Naive thymus-derived CD4-positive, alpha-beta T cell (primary cell): ENCODE measurements at regions not wholly inside any gene's neighbourhood (a gene's known extent, or its start where the extent isn't known, plus 50 kb on each side); places are given as distances from the start of the nearest gene placed in this dataset.

Source experiments
- ATAC-seq: fragments of 150-1000 bp; cut with Tn5 transposase; 2 replicates; pipeline ENCODE4 v1.10.0; 2021; ENCODE audit warnings: mild to moderate bottlenecking, moderate library complexity
- CTCF ChIA-PET: fragments of 350-600 bp; sonication (Branson Sonifier 250); formaldehyde crosslinking; loops from one replicate; lab custom pipeline; 2021; ENCODE audit warnings: antibody characterized with exemption; lab: Charles Lee
- POLR2A ChIA-PET: fragments of 350-600 bp; sonication (Branson Sonifier 250); formaldehyde crosslinking; loops from one replicate; lab custom pipeline; 2021; ENCODE audit warnings: antibody characterized with exemption, inconsistent platforms; lab: Charles Lee
- DNase-seq, 9 donors: peaks; one replicate each; pipeline versions ENCODE4 v3.0.0 to v3.0.0-alpha.2; 2020 to 2022; ENCODE audit warnings: mixed read lengths in 1 of 9
- H3K27ac ChIP-seq: one replicate; pipeline ENCODE4 v1.7.0; 2013; ENCODE audit warnings: mild to moderate bottlenecking, low read depth, low read length, moderate library complexity
- H3K27me3 ChIP-seq, 2 donors: one replicate each; pipeline ENCODE4 v1.7.0; 2013; ENCODE audit warnings: low read length in 2 of 2, mild to moderate bottlenecking in 2 of 2, moderate library complexity in 2 of 2; ENCODE audit not compliant: control insufficient read depth in 2 of 2, insufficient read depth in 2 of 2
- H3K36me3 ChIP-seq, 3 experiments: 1 replicate in 2 of 3; 2 replicates in 1 of 3; pipeline ENCODE4 v1.7.0; 2013; ENCODE audit warnings: low read length in 3 of 3, mild to moderate bottlenecking in 3 of 3, moderate library complexity in 1 of 3; ENCODE audit not compliant: insufficient read depth in 3 of 3, control insufficient read depth in 2 of 3
- H3K4me1 ChIP-seq, 2 donors: one replicate each; pipeline ENCODE4 v1.7.0; 2013; ENCODE audit warnings: low read length in 2 of 2, mild to moderate bottlenecking in 2 of 2, moderate library complexity in 1 of 2; ENCODE audit not compliant: control insufficient read depth in 2 of 2, insufficient read depth in 2 of 2
- H3K4me3 ChIP-seq: 2 replicates; pipeline ENCODE4 v1.7.0; 2013; ENCODE audit warnings: mild to moderate bottlenecking, low read length
- H3K9me3 ChIP-seq, 3 experiments: 1 replicate in 2 of 3; 2 replicates in 1 of 3; pipeline ENCODE4 v1.7.0; 2013; ENCODE audit warnings: low read length in 3 of 3; ENCODE audit not compliant: control insufficient read depth in 2 of 3
- H3K27ac Mint-ChIP-seq, 9 donors: one replicate each; pipeline ENCODE4 v1.8.0; 2020 to 2022; ENCODE audit warnings: mixed read lengths in 9 of 9, mild to moderate bottlenecking in 8 of 9, moderate library complexity in 5 of 9, inconsistent platforms in 2 of 9
- H3K27me3 Mint-ChIP-seq, 5 donors: one replicate each; pipeline ENCODE4 v1.8.0; 2021 to 2022; ENCODE audit warnings: mixed read lengths in 5 of 5, mild to moderate bottlenecking in 1 of 5
- H3K36me3 Mint-ChIP-seq, 5 donors: one replicate each; pipeline ENCODE4 v1.8.0; 2020 to 2022; ENCODE audit warnings: mixed read lengths in 5 of 5, mild to moderate bottlenecking in 3 of 5, inconsistent platforms in 1 of 5
- H3K4me1 Mint-ChIP-seq, 7 donors: one replicate each; pipeline ENCODE4 v1.8.0; 2020 to 2022; ENCODE audit warnings: mixed read lengths in 7 of 7, mild to moderate bottlenecking in 3 of 7, inconsistent platforms in 1 of 7
- H3K4me3 Mint-ChIP-seq, 10 donors: one replicate each; pipeline ENCODE4 v1.8.0; 2020 to 2022; ENCODE audit warnings: mild to moderate bottlenecking in 10 of 10, mixed read lengths in 10 of 10, moderate library complexity in 6 of 10, inconsistent platforms in 2 of 10
- H3K9me3 Mint-ChIP-seq, 11 donors: one replicate each; pipeline ENCODE4 v1.8.0; 2020 to 2022; ENCODE audit warnings: mixed read lengths in 11 of 11, mild to moderate bottlenecking in 4 of 11, inconsistent platforms in 1 of 11, moderate library complexity in 1 of 11
- intact Hi-C, 2 donors: fragments of 100-400 bp; cut with micrococcal nuclease; formaldehyde crosslinking; loops; one replicate each; pipeline ENCODE4 v1.15.1; 2023

DNA sequence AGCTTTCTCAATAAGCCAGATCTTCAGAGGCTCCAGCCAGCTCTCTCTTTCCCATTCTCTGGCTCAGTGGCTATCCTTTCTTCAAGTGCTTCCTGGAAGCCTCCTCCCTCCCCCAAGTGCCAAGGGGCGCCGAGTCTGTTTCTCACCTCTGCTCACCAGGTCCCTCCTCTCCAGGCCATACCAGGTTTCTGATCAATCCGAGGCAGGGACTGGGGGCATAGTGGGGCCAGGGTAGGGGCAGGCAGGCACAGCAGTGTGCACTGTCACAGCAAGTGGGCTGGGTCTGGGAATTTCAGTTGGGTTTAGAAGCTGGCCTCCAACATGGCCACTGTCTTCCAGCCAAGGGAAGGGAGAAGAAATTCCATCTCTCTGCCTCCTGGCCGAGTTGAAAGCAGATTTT, 56.5 kb downstream of the NAV1 start:
- H3K4me3 ChIP-seq, result no peak overlapping the region
- no peaks in the 10 kb centered on the region for H3K36me3 ChIP-seq
- POLR2A ChIA-PET, result no interaction called here
- no peaks in the 10 kb centered on the region for H3K9me3 ChIP-seq
- H3K4me3 Mint-ChIP-seq, result no peak overlapping the region
- peaks cover 0 to 12% (median 0%) of the 10 kb centered on the region in 5 donors for H3K27me3 Mint-ChIP-seq
- H3K36me3 Mint-ChIP-seq, result peaks cover 0 to 11% (median 0%) of the 10 kb centered on the region in 5 donors
- H3K9me3 Mint-ChIP-seq, result peaks cover 0 to 2% (median 0%) of the 10 kb centered on the region in 11 donors
- no peak overlapping the region for H3K27ac ChIP-seq
- CTCF ChIA-PET, result no interaction called here
- H3K4me1 Mint-ChIP-seq, result peaks cover 0 to 7% (median 0%) of the 10 kb centered on the region in 7 donors
- DNase-seq, result no peak
- ATAC-seq, result no peak
- intact Hi-C loops, result no loop called here
- H3K27ac Mint-ChIP-seq, result no peak overlapping the region
- H3K4me1 ChIP-seq, result no peaks in the 10 kb centered on the region
- H3K27me3 ChIP-seq, result no peaks in the 10 kb centered on the region

DNA sequence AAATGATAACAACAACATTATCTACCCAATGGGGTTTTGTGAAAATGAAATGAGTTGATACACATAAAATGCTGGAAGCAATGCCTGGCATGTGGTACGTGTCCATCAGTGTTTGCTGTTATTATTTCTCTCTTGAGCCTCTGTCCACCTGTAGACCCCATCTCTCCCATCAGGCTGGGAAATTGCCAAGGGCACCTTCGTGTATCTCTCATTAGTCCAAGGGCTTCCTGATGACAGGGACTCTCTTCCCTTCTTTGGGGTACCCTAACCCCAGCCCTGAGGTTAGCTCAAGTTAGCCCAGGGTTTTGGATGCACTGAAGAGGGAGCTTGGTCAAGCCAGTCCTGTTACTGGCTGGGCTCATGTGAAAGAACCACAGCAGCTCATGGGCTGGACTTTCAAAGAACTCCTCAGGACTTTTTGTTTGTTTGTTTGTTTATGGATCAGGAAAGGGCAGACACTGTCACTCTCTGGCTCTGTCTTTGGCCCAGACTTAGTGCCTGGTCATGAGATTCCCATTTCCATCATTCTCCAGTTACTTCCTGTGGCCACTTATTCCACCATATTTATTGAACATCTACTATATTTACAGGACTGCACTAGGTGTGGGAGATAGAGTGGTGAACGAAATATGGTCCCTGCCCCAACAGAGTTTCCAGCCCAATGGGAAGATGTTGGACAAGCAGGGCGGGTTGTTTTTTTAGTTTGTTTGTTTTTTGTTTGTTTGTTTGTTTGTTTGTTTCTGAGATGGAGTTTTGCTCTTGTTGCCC, 57.4 kb downstream of the NAV1 start:
- H3K27ac Mint-ChIP-seq, result no peak overlapping the region
- no peak for ATAC-seq
- Histone ChIP-seq H3K27ac (no peak overlapping the region), H3K4me3 (no peak overlapping the region), H3K9me3 (no peaks in the 10 kb centered on the region), H3K4me1 (no peaks in the 10 kb centered on the region), H3K36me3 (no peaks in the 10 kb centered on the region), H3K27me3 (no peaks in the 10 kb centered on the region)
- CTCF ChIA-PET, result no interaction called here
- intact Hi-C loops, result no loop called here
- DNase-seq, result no peak
- POLR2A ChIA-PET, result no interaction called here
- H3K36me3 Mint-ChIP-seq, result peaks cover 0 to 11% (median 0%) of the 10 kb centered on the region in 5 donors
- H3K27me3 Mint-ChIP-seq, result peaks cover 0 to 12% (median 0%) of the 10 kb centered on the region in 5 donors
- no peak overlapping the region for H3K4me3 Mint-ChIP-seq
- peaks cover 0 to 6% (median 0%) of the 10 kb centered on the region in 7 donors for H3K4me1 Mint-ChIP-seq
- peaks cover 0 to 2% (median 0%) of the 10 kb centered on the region in 11 donors for H3K9me3 Mint-ChIP-seq

DNA sequence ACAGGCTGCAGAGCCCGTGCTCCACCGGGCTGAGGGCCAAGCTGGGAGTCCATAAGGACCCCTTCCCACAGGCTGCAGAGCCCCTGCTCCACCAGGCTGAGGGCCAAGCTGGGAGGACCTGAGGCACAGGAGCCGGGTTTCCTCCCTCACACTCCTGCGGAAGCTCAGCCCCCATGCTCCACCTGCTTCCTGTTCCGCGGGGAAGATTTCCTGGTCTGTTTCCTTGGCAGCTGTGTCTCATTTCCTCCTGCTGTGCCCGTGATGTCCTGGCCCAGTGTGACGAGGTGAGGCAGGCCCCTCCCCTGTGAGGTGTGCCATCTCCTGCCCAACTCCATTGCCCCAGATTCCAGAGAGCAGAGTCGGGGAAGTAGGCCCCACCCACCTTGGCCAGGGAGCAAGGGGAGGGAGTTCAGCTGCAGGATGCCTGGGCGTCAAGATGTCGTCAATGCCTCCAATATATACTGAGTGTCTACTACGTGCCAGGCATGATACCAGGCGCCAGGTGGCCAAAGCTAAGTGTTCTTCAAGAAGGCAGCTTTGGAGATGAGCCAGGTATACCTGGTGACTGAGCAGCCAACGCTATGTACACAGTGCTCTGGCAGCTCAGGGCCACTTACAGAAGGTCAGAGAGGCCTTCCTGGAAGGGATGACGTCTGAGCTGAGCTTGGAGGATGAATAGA, 58.8 kb downstream of the NAV1 start:
- intact Hi-C loops, result no loop called here
- POLR2A ChIA-PET, result no interaction called here
- H3K36me3 ChIP-seq, result no peaks in the 10 kb centered on the region
- peaks cover 0 to 6% (median 0%) of the 10 kb centered on the region in 7 donors for H3K4me1 Mint-ChIP-seq
- H3K4me3 Mint-ChIP-seq, result no peak overlapping the region
- peaks cover 0 to 7% (median 0%) of the 10 kb centered on the region in 5 donors for H3K36me3 Mint-ChIP-seq
- peaks cover 0 to 2% (median 0%) of the 10 kb centered on the region in 11 donors for H3K9me3 Mint-ChIP-seq
- CTCF ChIA-PET, result no interaction called here
- H3K27ac Mint-ChIP-seq, result no peak overlapping the region
- no peaks in the 10 kb centered on the region for H3K9me3 ChIP-seq
- H3K27ac ChIP-seq, result no peak overlapping the region
- H3K27me3 ChIP-seq, result no peaks in the 10 kb centered on the region
- peaks cover 0 to 12% (median 0%) of the 10 kb centered on the region in 5 donors for H3K27me3 Mint-ChIP-seq
- no peaks in the 10 kb centered on the region for H3K4me1 ChIP-seq
- H3K4me3 ChIP-seq, result no peak overlapping the region
- DNase-seq (no peak), ATAC-seq (no peak)

DNA sequence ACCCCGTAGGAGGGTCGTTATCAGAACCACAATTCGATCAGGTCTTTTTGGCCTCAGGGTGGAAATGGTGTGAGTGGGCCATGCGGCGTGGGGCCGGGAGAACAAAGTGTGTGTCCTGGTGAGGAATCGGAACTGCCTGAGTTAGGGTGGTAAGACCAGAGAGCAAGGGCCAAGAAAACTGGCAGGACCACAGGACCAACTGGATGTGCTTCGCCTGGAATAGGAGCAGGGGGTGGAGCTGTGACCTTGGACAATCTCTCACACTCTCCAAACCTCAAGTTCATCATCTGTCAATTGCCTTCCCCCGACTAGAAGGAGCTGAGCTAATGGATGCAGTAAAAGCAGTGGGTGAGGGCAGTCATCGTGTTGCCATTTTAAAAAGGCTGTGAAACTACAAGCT, 59.5 kb downstream of the NAV1 start:
- DNase-seq, result no peak
- Histone ChIP-seq H3K4me1 (no peaks in the 10 kb centered on the region), H3K4me3 (no peak overlapping the region), H3K36me3 (no peaks in the 10 kb centered on the region), H3K27ac (no peak overlapping the region), H3K9me3 (no peaks in the 10 kb centered on the region), H3K27me3 (no peaks in the 10 kb centered on the region)
- peaks cover 0 to 2% (median 0%) of the 10 kb centered on the region in 11 donors for H3K9me3 Mint-ChIP-seq
- ChIA-PET CTCF (no interaction called here), POLR2A (no interaction called here)
- H3K36me3 Mint-ChIP-seq, result peaks cover 0 to 7% (median 0%) of the 10 kb centered on the region in 5 donors
- H3K4me1 Mint-ChIP-seq, result peaks cover 0 to 6% (median 0%) of the 10 kb centered on the region in 7 donors
- H3K27me3 Mint-ChIP-seq, result peaks cover 0 to 12% (median 0%) of the 10 kb centered on the region in 5 donors
- intact Hi-C loops, result no loop called here
- no peak overlapping the region for H3K4me3 Mint-ChIP-seq
- no peak for ATAC-seq
- no peak overlapping the region for H3K27ac Mint-ChIP-seq

DNA sequence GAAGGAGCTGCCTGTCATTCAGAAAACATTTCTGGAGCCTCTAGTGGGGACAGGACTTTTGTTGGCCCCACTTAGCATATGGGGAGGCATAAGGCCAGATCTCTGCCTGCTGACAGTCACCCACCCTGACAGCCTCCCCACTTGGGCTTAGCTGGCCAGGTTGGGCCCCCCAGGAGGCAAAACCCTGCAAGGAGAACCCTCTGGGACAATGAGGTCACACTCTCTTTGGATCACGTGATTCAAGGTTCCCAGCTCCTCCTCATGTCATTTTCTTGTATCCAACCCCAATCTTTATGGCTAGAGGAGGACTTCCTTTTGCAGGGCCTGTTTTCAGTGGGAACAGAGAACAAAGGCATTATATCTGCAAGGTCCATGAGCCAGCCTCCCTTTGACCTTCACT, 60.0 kb downstream of the NAV1 start:
- ChIA-PET POLR2A (no interaction called here), CTCF (no interaction called here)

DNA sequence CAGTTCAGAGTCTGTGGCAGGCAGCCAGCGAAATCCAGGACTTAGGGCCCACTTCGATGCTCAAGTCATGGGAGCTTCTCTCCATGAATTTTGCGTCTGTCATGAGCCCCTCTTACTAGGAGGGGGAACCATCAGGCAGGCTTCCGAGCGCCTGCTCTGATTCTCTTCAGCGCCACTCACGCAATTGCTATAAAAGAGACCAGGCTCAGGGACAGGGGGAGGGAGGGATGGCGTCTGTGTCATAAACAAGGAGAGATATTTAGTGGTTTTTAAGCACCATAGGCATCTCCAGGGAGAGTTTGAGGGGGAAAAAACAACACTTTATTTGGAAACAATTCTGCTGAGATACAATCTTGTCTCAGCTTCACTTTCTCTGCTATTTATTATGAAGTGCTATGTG, 60.6 kb downstream of the NAV1 start:
- POLR2A ChIA-PET, result no interaction called here

More for the DNA sequence above, 60.0 kb downstream of the NAV1 start:
- no peaks in the 10 kb centered on the region for H3K27me3 ChIP-seq
- H3K27ac ChIP-seq, result no peak overlapping the region
- no peak overlapping the region for H3K27ac Mint-ChIP-seq
- no peak overlapping the region for H3K4me3 Mint-ChIP-seq
- H3K36me3 ChIP-seq, result no peaks in the 10 kb centered on the region
- H3K36me3 Mint-ChIP-seq, result peaks cover 0 to 7% (median 0%) of the 10 kb centered on the region in 5 donors
- intact Hi-C loops, result no loop called here
- H3K4me1 ChIP-seq, result no peaks in the 10 kb centered on the region
- H3K4me1 Mint-ChIP-seq, result peaks cover 0 to 6% (median 0%) of the 10 kb centered on the region in 7 donors
- H3K4me3 ChIP-seq, result no peak overlapping the region
- no peaks in the 10 kb centered on the region for H3K9me3 ChIP-seq
- no peak for ATAC-seq
- DNase-seq, result no peak
- peaks cover 0 to 2% (median 0%) of the 10 kb centered on the region in 11 donors for H3K9me3 Mint-ChIP-seq
- peaks cover 0 to 6% (median 0%) of the 10 kb centered on the region in 5 donors for H3K27me3 Mint-ChIP-seq

More for the DNA sequence above, 60.6 kb downstream of the NAV1 start:
- Mint-ChIP-seq H3K36me3 (peaks cover 0 to 4% (median 0%) of the 10 kb centered on the region in 5 donors), H3K27ac (no peak overlapping the region), H3K27me3 (peaks cover 0 to under 1% (median 0%) of the 10 kb centered on the region in 5 donors), H3K4me3 (no peak overlapping the region), H3K9me3 (no peaks in the 10 kb centered on the region), H3K4me1 (peaks cover 0 to under 1% (median 0%) of the 10 kb centered on the region in 7 donors)
- no peak overlapping the region for H3K27ac ChIP-seq
- no peaks in the 10 kb centered on the region for H3K27me3 ChIP-seq
- H3K4me1 ChIP-seq, result no peaks in the 10 kb centered on the region
- H3K36me3 ChIP-seq, result no peaks in the 10 kb centered on the region
- no peak overlapping the region for H3K4me3 ChIP-seq
- ATAC-seq, result no peak
- DNase-seq, result no peak
- CTCF ChIA-PET, result no interaction called here
- intact Hi-C loops, result no loop called here
- H3K9me3 ChIP-seq, result no peaks in the 10 kb centered on the region
